ENCODE measurements at regions not wholly inside any gene's neighbourhood (a gene's known extent, or its start where the extent isn't known, plus 50 kb on each side); places are given as distances from the start of the nearest gene placed in this dataset.

GRCh38 chr4:123176605-123177004, 220.0 kb upstream of the SPRY1 start:
- TF ChIP-seq CTCF (IDR thresholded peaks at IDR 0.05; ENCODE audit: low read depth, low read length, poor library complexity, severe bottlenecking): no peak
- no peak for TF ChIP-seq EZH2phosphoT487 (IDR thresholded peaks at IDR 0.05; ENCODE audit: borderline replicate concordance, low read length)
